H1 (cell line): ENCODE measurements at regions not wholly inside any gene's neighbourhood (a gene's known extent, or its start where the extent isn't known, plus 50 kb on each side); places are given as distances from the start of the nearest gene placed in this dataset.

Experiments
- CTCF ChIA-PET: fragments of 300-600 bp; sonication (Branson Sonifier 250); formaldehyde crosslinking; loops from one replicate; lab custom pipeline; 2021; ENCODE audit not compliant: partially characterized antibody; lab: Charles Lee
- POLR2A ChIA-PET: fragments of 300-600 bp; sonication (Branson Sonifier 250); formaldehyde crosslinking; loops from one replicate; lab custom pipeline; 2021; ENCODE audit warnings: inconsistent platforms; ENCODE audit not compliant: partially characterized antibody; lab: Charles Lee
- DNase-seq, 2 experiments: peaks; one replicate each; pipeline versions ENCODE4 v3.0.0 to v3.0.0-alpha.2; 2010 to 2022; ENCODE audit warnings: low spot score in 2 of 2, low read depth in 1 of 2, mixed read lengths in 1 of 2
- FAIRE-seq: peaks from 2 replicates; lab custom pipeline; 2011; peaks lifted over from hg19 to GRCh38; lab: Jason Lieb, UNC
- H2AFZ ChIP-seq: 2 replicates; pipeline ENCODE4 v1.8.1; 2012; ENCODE audit warnings: low read length, inconsistent platforms
- H2AK5ac ChIP-seq: 2 replicates; pipeline ENCODE4 v1.6.1; 2013; ENCODE audit warnings: low read depth, low read length
- H2BK120ac ChIP-seq: replicated peaks from 2 replicates; pipeline ENCODE3; 2013; ENCODE audit warnings: low read depth, low read length, inconsistent platforms
- H2BK12ac ChIP-seq: 2 replicates; pipeline ENCODE4 v1.6.1; 2013; ENCODE audit warnings: low read depth, low read length
- H2BK15ac ChIP-seq: 2 replicates; pipeline ENCODE4 v1.6.1; 2013; ENCODE audit warnings: low read length
- H2BK20ac ChIP-seq: 2 replicates; pipeline ENCODE4 v1.6.1; 2013; ENCODE audit warnings: low read length
- H2BK5ac ChIP-seq: 2 replicates; pipeline ENCODE4 v1.6.1; 2013; ENCODE audit warnings: low read depth, low read length
- H3K14ac ChIP-seq: 2 replicates; pipeline ENCODE4 v1.6.1; 2013; ENCODE audit warnings: inconsistent platforms; ENCODE audit not compliant: insufficient read length
- H3K18ac ChIP-seq: 2 replicates; pipeline ENCODE4 v1.6.1; 2013; ENCODE audit warnings: low read length; ENCODE audit errors: extremely low read depth
- H3K23ac ChIP-seq: 2 replicates; pipeline ENCODE4 v1.6.1; 2013; ENCODE audit warnings: inconsistent platforms; ENCODE audit not compliant: insufficient read length
- H3K23me2 ChIP-seq: 2 replicates; pipeline ENCODE4 v1.6.1; 2013; ENCODE audit warnings: low read depth, low read length
- H3K27ac ChIP-seq: 2 replicates; pipeline ENCODE4 v1.6.1; 2011; ENCODE audit warnings: low read depth, low read length, inconsistent platforms
- H3K27me3 ChIP-seq, 4 experiments: replicated peaks in 1 of 4; 1 replicate in 1 of 4; 2 replicates in 3 of 4; pipeline versions ENCODE4 v1.6.1 to v1.8.1; 2011 to 2013; ENCODE audit warnings: low read length in 3 of 4, mild to moderate bottlenecking in 3 of 4, inconsistent platforms in 2 of 4, mixed read lengths in 2 of 4, moderate library complexity in 1 of 4; ENCODE audit not compliant: control insufficient read depth in 3 of 4, insufficient read depth in 3 of 4; ENCODE audit errors: extremely low read depth in 1 of 4
- H3K36me3 ChIP-seq, 4 experiments: 2 replicates each; pipeline versions ENCODE4 v1.6.1 to v1.8.1; 2011 to 2013; ENCODE audit warnings: mild to moderate bottlenecking in 4 of 4, low read length in 3 of 4, moderate library complexity in 2 of 4, control low read depth in 1 of 4, inconsistent platforms in 1 of 4; ENCODE audit not compliant: insufficient read depth in 4 of 4, control insufficient read depth in 2 of 4
- H3K4ac ChIP-seq: replicated peaks from 2 replicates; pipeline ENCODE3; 2013; ENCODE audit warnings: low read length, low read depth, mixed read lengths, inconsistent platforms; ENCODE audit not compliant: insufficient read length
- H3K4me1 ChIP-seq, 4 experiments: replicated peaks in 1 of 4; 1 replicate in 1 of 4; 2 replicates in 3 of 4; pipeline versions ENCODE4 v1.6.1 to v1.8.1; 2011 to 2013; ENCODE audit warnings: low read length in 3 of 4, inconsistent platforms in 2 of 4, mixed read lengths in 1 of 4; ENCODE audit not compliant: insufficient read depth in 4 of 4, control insufficient read depth in 3 of 4
- H3K4me2 ChIP-seq, 2 experiments: 2 replicates each; pipeline versions ENCODE4 v1.6.1 to v1.8.1; 2011 to 2013; ENCODE audit warnings: low read depth in 2 of 2, low read length in 2 of 2, control low read depth in 1 of 2, inconsistent platforms in 1 of 2, mild to moderate bottlenecking in 1 of 2; ENCODE audit not compliant: insufficient read depth in 1 of 2
- H3K4me3 ChIP-seq, 4 experiments: fragments of 200-600, 300-600 bp in 1 of 4; sonication (generic), shearing (Covaris generic), sonication (Bioruptor Twin) in 1 of 4; 2 replicates each; pipeline versions ENCODE4 v1.5.1 to v1.8.1; 2011 to 2016; ENCODE audit warnings: low read length in 4 of 4, low read depth in 3 of 4, control low read depth in 2 of 4, inconsistent platforms in 2 of 4, mild to moderate bottlenecking in 2 of 4, mixed read lengths in 1 of 4, moderate library complexity in 1 of 4; ENCODE audit not compliant: insufficient read depth in 2 of 4; ENCODE audit errors: extremely low read depth in 1 of 4
- H3K56ac ChIP-seq: replicated peaks from 2 replicates; pipeline ENCODE3; 2013; ENCODE audit warnings: low read depth, mild to moderate bottlenecking, mixed read lengths, low read length, inconsistent platforms; ENCODE audit not compliant: insufficient read length
- H3K79me1 ChIP-seq: 2 replicates; pipeline ENCODE4 v1.6.1; 2013; ENCODE audit warnings: low read depth, low read length, control low read depth
- H3K79me2 ChIP-seq, 2 experiments: 2 replicates each; pipeline versions ENCODE4 v1.6.1 to v1.8.1; 2012 to 2013; ENCODE audit warnings: low read length in 2 of 2, mild to moderate bottlenecking in 2 of 2, inconsistent platforms in 1 of 2; ENCODE audit not compliant: insufficient read depth in 2 of 2, control insufficient read depth in 1 of 2
- H3K9ac ChIP-seq, 4 experiments: replicated peaks in 1 of 4; 1 replicate in 1 of 4; 2 replicates in 3 of 4; pipeline versions ENCODE4 v1.6.1 to v1.8.1; 2011 to 2013; ENCODE audit warnings: low read depth in 3 of 4, low read length in 3 of 4, control low read depth in 2 of 4, mild to moderate bottlenecking in 2 of 4, moderate library complexity in 2 of 4, inconsistent platforms in 1 of 4; ENCODE audit errors: extremely low read depth in 1 of 4
- H3K9me3 ChIP-seq, 2 experiments: 2 replicates each; pipeline versions ENCODE4 v1.6.1 to v1.8.1; 2012 to 2013; ENCODE audit warnings: mild to moderate bottlenecking in 2 of 2, moderate library complexity in 2 of 2, control low read depth in 1 of 2, inconsistent platforms in 1 of 2, low read depth in 1 of 2, low read length in 1 of 2, mixed read lengths in 1 of 2; ENCODE audit not compliant: insufficient read depth in 2 of 2
- H4K20me1 ChIP-seq, 2 experiments: replicated peaks in 1 of 2; 2 replicates each; pipeline versions ENCODE3 to v1.8.1; 2011 to 2013; ENCODE audit warnings: inconsistent platforms in 2 of 2, low read length in 2 of 2, mild to moderate bottlenecking in 1 of 2; ENCODE audit not compliant: insufficient read depth in 2 of 2, control insufficient read depth in 1 of 2
- H4K5ac ChIP-seq: 2 replicates; pipeline ENCODE4 v1.6.1; 2013; ENCODE audit warnings: low read length, low read depth, mixed read lengths, inconsistent platforms; ENCODE audit not compliant: insufficient read length
- H4K8ac ChIP-seq: 2 replicates; pipeline ENCODE4 v1.8.0; 2013; ENCODE audit warnings: mild to moderate bottlenecking, moderate library complexity, low read length, inconsistent platforms; ENCODE audit not compliant: insufficient read depth; ENCODE audit errors: extremely low read depth
- H4K91ac ChIP-seq: replicated peaks from 2 replicates; pipeline ENCODE3; 2013; ENCODE audit warnings: low read length, mixed read lengths, inconsistent platforms; ENCODE audit not compliant: insufficient read length
- BRCA1 ChIP-seq: IDR thresholded peaks from 2 replicates; pipeline ENCODE4 v1.6.1; 2012; ENCODE audit warnings: low read depth, low read length, improper control_type of control experiment
- CBX8 ChIP-seq: fragments of 300-800, 300-1000 bp; sonication (generic); IDR thresholded peaks from 2 replicates; pipeline ENCODE4 v1.7.1; 2016; ENCODE audit warnings: low read depth, low read length, borderline replicate concordance
- CREB1 ChIP-seq: IDR thresholded peaks from 2 replicates; pipeline ENCODE4 v1.6.1; 2012; ENCODE audit warnings: inconsistent platforms
- E2F6 ChIP-seq: IDR thresholded peaks from 2 replicates; pipeline ENCODE4 v1.6.1; 2012; ENCODE audit warnings: inconsistent platforms
- EP300 ChIP-seq, 2 experiments: IDR thresholded peaks; 1 replicate in 1 of 2; 2 replicates in 1 of 2; pipeline ENCODE4 v1.6.1; 2011 to 2012; ENCODE audit warnings: low read depth in 2 of 2, low read length in 2 of 2, mild to moderate bottlenecking in 2 of 2, borderline replicate concordance in 1 of 2, inconsistent platforms in 1 of 2, moderate library complexity in 1 of 2
- KDM4A ChIP-seq: IDR thresholded peaks from one replicate; pipeline ENCODE4 v1.7.1; 2012; ENCODE audit warnings: low read depth, mild to moderate bottlenecking, moderate library complexity, low read length, inconsistent platforms; ENCODE audit not compliant: severe bottlenecking
- KDM5A ChIP-seq: fragments of 200-600 bp; IDR thresholded peaks from 2 replicates; pipeline ENCODE4 v1.7.1; 2012; ENCODE audit warnings: mild to moderate bottlenecking, low read length, inconsistent platforms, mixed read lengths
- POLR2AphosphoS5 ChIP-seq: IDR thresholded peaks from 2 replicates; pipeline ENCODE4 v1.6.1; 2011; ENCODE audit warnings: low read depth, low read length
- RFX5 ChIP-seq: IDR thresholded peaks from 2 replicates; pipeline ENCODE4 v1.6.1; 2011; ENCODE audit warnings: low read depth, low read length, improper control_type of control experiment, borderline replicate concordance
- SIRT6 ChIP-seq: IDR thresholded peaks from one replicate; pipeline ENCODE4 v1.7.1; 2012; ENCODE audit warnings: low read length, inconsistent platforms
- TCF12 ChIP-seq: IDR thresholded peaks from 2 replicates; pipeline ENCODE4 v1.6.1; 2011; ENCODE audit warnings: low read depth, mild to moderate bottlenecking, low read length
- WGBS, 2 experiments: shearing (Covaris generic) in 1 of 2; methylation state at CpG; one replicate each; pipeline versions ENCODE4 v1.1.6 to v1.1.7; 2013 to 2015; ENCODE audit warnings: low lambda C conversion rate in 2 of 2, mixed read lengths in 2 of 2, inconsistent platforms in 1 of 2, low coverage in 1 of 2, missing lambda C conversion rate in 1 of 2; ENCODE audit not compliant: insufficient replicate concordance in 2 of 2, insufficient coverage in 1 of 2, insufficient read length in 1 of 2; ENCODE audit errors: extremely low coverage in 1 of 2, missing lambda C conversion rate in 1 of 2; 5-methylcytosine and 5-hydroxymethylcytosine counted together

GRCh38 chr16:59391617-59392364, 657.7 kb upstream of the GOT2 start:
- Histone ChIP-seq H3K18ac (no peak overlapping the region), H3K14ac (no peak overlapping the region), H3K9ac (no peak overlapping the region), H3K23ac (no peak overlapping the region), H3K79me2 (no peaks in the 10 kb centered on the region), H2AFZ (no peak overlapping the region), H2BK15ac (no peak overlapping the region), H2BK20ac (no peak overlapping the region), H3K56ac (no peak overlapping the region), H4K91ac (no peak overlapping the region), H3K4me3 (no peak overlapping the region), H4K5ac (no peak overlapping the region), H3K27me3 (no peaks in the 10 kb centered on the region), H3K4me2 (no peak overlapping the region), H2BK120ac (no peak overlapping the region), H3K79me1 (no peaks in the 10 kb centered on the region), H2BK12ac (no peak overlapping the region), H2BK5ac (no peak overlapping the region), H3K9me3 (no peaks in the 10 kb centered on the region), H4K20me1 (no peaks in the 10 kb centered on the region), H3K27ac (no peak overlapping the region), H3K4ac (no peak overlapping the region), H3K4me1 (0 out of 7 replicates have a peak, but pooled peaks cover 0 to 3% (median 0%) of the 10 kb centered on the region in 4 experiments), H3K23me2 (no peaks in the 10 kb centered on the region), H4K8ac (no peak overlapping the region), H2AK5ac (no peak overlapping the region), H3K36me3 (no peaks in the 10 kb centered on the region)
- DNase-seq, result no peak
- no peak for FAIRE-seq
- CTCF ChIA-PET, result no interaction called here
- POLR2A ChIA-PET, result no interaction called here
- WGBS, 2 experiments, result 90% methylated on average over 4 of the region's 4 CpGs; no CpG with 5 or more reads in 1 of the 2 experiments
- TF ChIP-seq KDM4A (no peak), BRCA1 (no peak), KDM5A (no peak), E2F6 (no peak), EP300 (IDR thresholded peaks at IDR 0.05; ENCODE audit: borderline replicate concordance in 1 of 2, low read depth in 2 of 2, low read length in 2 of 2) (no peak), RFX5 (no peak), SIRT6 (no peak), CREB1 (no peak), POLR2AphosphoS5 (no peak), CBX8 (no peak), TCF12 (no peak)
